SU-DHL-6 (cell line): ENCODE measurements at regions not wholly inside any gene's neighbourhood (a gene's known extent, or its start where the extent isn't known, plus 50 kb on each side); places are given as distances from the start of the nearest gene placed in this dataset.

ENCODE experiments used
- H2AFZ ChIP-seq: fragments of 200-600 bp; sonication (generic); 2 replicates; pipeline ENCODE4 v1.6.1; 2014; ENCODE audit warnings: low read depth, mild to moderate bottlenecking, moderate library complexity, mixed read lengths, antibody characterized with exemption, low read length; ENCODE audit not compliant: severe bottlenecking
- H3F3A ChIP-seq: fragments of 200-600 bp; shearing (Covaris generic); 2 replicates; pipeline ENCODE4 v1.6.0; 2016; ENCODE audit warnings: antibody characterized with exemption, mild to moderate bottlenecking; ENCODE audit not compliant: insufficient read depth
- H3K27ac ChIP-seq: fragments of 200-600 bp; sonication (generic); 2 replicates; pipeline ENCODE4 v1.5.1; 2016; ENCODE audit warnings: low read depth, mild to moderate bottlenecking, low read length, moderate library complexity, mixed read lengths
- H3K27me3 ChIP-seq: fragments of 200-600 bp; sonication (generic), shearing (Covaris generic); 2 replicates; pipeline ENCODE4 v1.6.0; 2014; ENCODE audit warnings: mild to moderate bottlenecking, low read length
- H3K36me3 ChIP-seq: fragments of 200-600 bp; sonication (generic); 2 replicates; pipeline ENCODE4 v1.6.1; 2014; ENCODE audit warnings: mild to moderate bottlenecking, low read length, mixed read lengths
- H3K4me2 ChIP-seq: fragments of 300-600, 200-600 bp; shearing (Covaris generic), sonication (generic); 2 replicates; pipeline ENCODE4 v1.6.0; 2014; ENCODE audit warnings: low read length, low read depth, mild to moderate bottlenecking; ENCODE audit not compliant: poor library complexity, severe bottlenecking
- H3K4me3 ChIP-seq: fragments of 200-600 bp; sonication (generic); 2 replicates; pipeline ENCODE4 v1.5.1; 2014; ENCODE audit warnings: antibody characterized with exemption, low read length, mild to moderate bottlenecking, mixed read lengths; ENCODE audit not compliant: insufficient read depth, poor library complexity, severe bottlenecking
- H3K79me2 ChIP-seq: fragments of 200-600 bp; sonication (generic); 2 replicates; pipeline ENCODE4 v1.6.1; 2014; ENCODE audit warnings: mild to moderate bottlenecking, low read length, moderate library complexity; ENCODE audit not compliant: insufficient read depth
- H3K9ac ChIP-seq: fragments of 200-600 bp; sonication (generic); 2 replicates; pipeline ENCODE4 v1.7.0; 2014; ENCODE audit warnings: mild to moderate bottlenecking, low read length
- H3K9me2 ChIP-seq: fragments of 200-600 bp; sonication (generic); replicated peaks from 2 replicates; pipeline ENCODE4 v1.6.1; 2014; ENCODE audit warnings: low read length; ENCODE audit not compliant: insufficient read depth
- H3K9me3 ChIP-seq: fragments of 200-600 bp; sonication (generic); 2 replicates; pipeline ENCODE4 v1.6.1; 2014; ENCODE audit warnings: low read length, mixed read lengths; ENCODE audit not compliant: insufficient read depth
- H4K20me1 ChIP-seq: fragments of 200-600 bp; sonication (generic); 2 replicates; pipeline ENCODE4 v1.6.1; 2014; ENCODE audit warnings: low read depth, mild to moderate bottlenecking, antibody characterized with exemption, low read length, moderate library complexity, mixed read lengths
- CTCF ChIP-seq: fragments of 200-600 bp; sonication (generic); IDR thresholded peaks from one replicate; pipeline ENCODE4 v1.5.1; 2017; ENCODE audit warnings: antibody characterized with exemption, mild to moderate bottlenecking, low read length, moderate library complexity; ENCODE audit not compliant: insufficient read depth, poor library complexity, severe bottlenecking
- EZH2phosphoT487 ChIP-seq: fragments of 200-600 bp; sonication (generic), shearing (Covaris generic); conservative IDR thresholded peaks from 2 replicates; pipeline ENCODE4 v1.6.1; 2018; ENCODE audit warnings: mild to moderate bottlenecking, antibody characterized with exemption, low read length, moderate library complexity, mixed read lengths

- no peak overlapping the region for H3K9ac ChIP-seq
- H3K79me2 ChIP-seq, result no peaks in the 10 kb centered on the region
Observed at GRCh38 chr5:62051747-62052146, 254.3 kb upstream of the KIF2A start.

GRCh38 chr5:62059960-62060359, 246.0 kb upstream of the KIF2A start:
- Histone ChIP-seq H3K4me3 (no peak overlapping the region), H3K79me2 (no peaks in the 10 kb centered on the region), H4K20me1 (no peaks in the 10 kb centered on the region), H3K9me3 (no peaks in the 10 kb centered on the region), H3K27ac (no peak overlapping the region), H3K9me2 (no peaks in the 10 kb centered on the region), H2AFZ (no peak overlapping the region), H3K9ac (no peak overlapping the region), H3K4me2 (no peak overlapping the region), H3K36me3 (no peaks in the 10 kb centered on the region), H3F3A (no peaks in the 10 kb centered on the region), H3K27me3 (no peaks in the 10 kb centered on the region)
- TF ChIP-seq CTCF (no peak), EZH2phosphoT487 (no peak)

More at GRCh38 chr5:62051747-62052146, 254.3 kb upstream of the KIF2A start:
- Histone ChIP-seq H3K4me2 (no peak overlapping the region), H3K4me3 (no peak overlapping the region), H3K9me2 (no peaks in the 10 kb centered on the region), H3K9me3 (no peaks in the 10 kb centered on the region), H3K27me3 (no peaks in the 10 kb centered on the region), H2AFZ (no peak overlapping the region), H3K36me3 (no peaks in the 10 kb centered on the region), H3K27ac (no peak overlapping the region), H3F3A (no peaks in the 10 kb centered on the region), H4K20me1 (no peaks in the 10 kb centered on the region)
- TF ChIP-seq EZH2phosphoT487 (no peak), CTCF (no peak)

- H3K9me3 ChIP-seq, result no peaks in the 10 kb centered on the region
- TF ChIP-seq EZH2phosphoT487 (no peak), CTCF (no peak)
- no peaks in the 10 kb centered on the region for H4K20me1 ChIP-seq
- no peaks in the 10 kb centered on the region for H3K36me3 ChIP-seq
- no peak overlapping the region for H3K27ac ChIP-seq
- no peak overlapping the region for H3K4me2 ChIP-seq
- no peaks in the 10 kb centered on the region for H3F3A ChIP-seq
- no peak overlapping the region for H3K9ac ChIP-seq
- H3K27me3 ChIP-seq, result no peaks in the 10 kb centered on the region
- no peak overlapping the region for H3K4me3 ChIP-seq
- no peaks in the 10 kb centered on the region for H3K9me2 ChIP-seq
- no peak overlapping the region for H2AFZ ChIP-seq
- no peaks in the 10 kb centered on the region for H3K79me2 ChIP-seq
Observed at GRCh38 chr5:62065050-62065449, 241.0 kb upstream of the KIF2A start.
